H1 (cell line): ENCODE measurements at regions not wholly inside any gene's neighbourhood (a gene's known extent, or its start where the extent isn't known, plus 50 kb on each side); places are given as distances from the start of the nearest gene placed in this dataset.

ENCODE experiments used
- CTCF ChIA-PET: fragments of 300-600 bp; sonication (Branson Sonifier 250); formaldehyde crosslinking; loops from one replicate; lab custom pipeline; 2021; ENCODE audit not compliant: partially characterized antibody; lab: Charles Lee
- POLR2A ChIA-PET: fragments of 300-600 bp; sonication (Branson Sonifier 250); formaldehyde crosslinking; loops from one replicate; lab custom pipeline; 2021; ENCODE audit warnings: inconsistent platforms; ENCODE audit not compliant: partially characterized antibody; lab: Charles Lee
- DNase-seq, 2 experiments: peaks; one replicate each; pipeline versions ENCODE4 v3.0.0 to v3.0.0-alpha.2; 2010 to 2022; ENCODE audit warnings: low spot score in 2 of 2, low read depth in 1 of 2, mixed read lengths in 1 of 2
- FAIRE-seq: peaks from 2 replicates; lab custom pipeline; 2011; peaks lifted over from hg19 to GRCh38; lab: Jason Lieb, UNC
- H2AFZ ChIP-seq: 2 replicates; pipeline ENCODE4 v1.8.1; 2012; ENCODE audit warnings: low read length, inconsistent platforms
- H2AK5ac ChIP-seq: 2 replicates; pipeline ENCODE4 v1.6.1; 2013; ENCODE audit warnings: low read depth, low read length
- H2BK120ac ChIP-seq: replicated peaks from 2 replicates; pipeline ENCODE3; 2013; ENCODE audit warnings: low read depth, low read length, inconsistent platforms
- H2BK12ac ChIP-seq: 2 replicates; pipeline ENCODE4 v1.6.1; 2013; ENCODE audit warnings: low read depth, low read length
- H2BK15ac ChIP-seq: 2 replicates; pipeline ENCODE4 v1.6.1; 2013; ENCODE audit warnings: low read length
- H2BK20ac ChIP-seq: 2 replicates; pipeline ENCODE4 v1.6.1; 2013; ENCODE audit warnings: low read length
- H2BK5ac ChIP-seq: 2 replicates; pipeline ENCODE4 v1.6.1; 2013; ENCODE audit warnings: low read depth, low read length
- H3K14ac ChIP-seq: 2 replicates; pipeline ENCODE4 v1.6.1; 2013; ENCODE audit warnings: inconsistent platforms; ENCODE audit not compliant: insufficient read length
- H3K18ac ChIP-seq: 2 replicates; pipeline ENCODE4 v1.6.1; 2013; ENCODE audit warnings: low read length; ENCODE audit errors: extremely low read depth
- H3K23ac ChIP-seq: 2 replicates; pipeline ENCODE4 v1.6.1; 2013; ENCODE audit warnings: inconsistent platforms; ENCODE audit not compliant: insufficient read length
- H3K23me2 ChIP-seq: 2 replicates; pipeline ENCODE4 v1.6.1; 2013; ENCODE audit warnings: low read depth, low read length
- H3K27ac ChIP-seq: 2 replicates; pipeline ENCODE4 v1.6.1; 2011; ENCODE audit warnings: low read depth, low read length, inconsistent platforms
- H3K27me3 ChIP-seq, 4 experiments: replicated peaks in 1 of 4; 1 replicate in 1 of 4; 2 replicates in 3 of 4; pipeline versions ENCODE4 v1.6.1 to v1.8.1; 2011 to 2013; ENCODE audit warnings: low read length in 3 of 4, mild to moderate bottlenecking in 3 of 4, inconsistent platforms in 2 of 4, mixed read lengths in 2 of 4, moderate library complexity in 1 of 4; ENCODE audit not compliant: control insufficient read depth in 3 of 4, insufficient read depth in 3 of 4; ENCODE audit errors: extremely low read depth in 1 of 4
- H3K36me3 ChIP-seq, 4 experiments: 2 replicates each; pipeline versions ENCODE4 v1.6.1 to v1.8.1; 2011 to 2013; ENCODE audit warnings: mild to moderate bottlenecking in 4 of 4, low read length in 3 of 4, moderate library complexity in 2 of 4, control low read depth in 1 of 4, inconsistent platforms in 1 of 4; ENCODE audit not compliant: insufficient read depth in 4 of 4, control insufficient read depth in 2 of 4
- H3K4ac ChIP-seq: replicated peaks from 2 replicates; pipeline ENCODE3; 2013; ENCODE audit warnings: low read length, low read depth, mixed read lengths, inconsistent platforms; ENCODE audit not compliant: insufficient read length
- H3K4me1 ChIP-seq, 4 experiments: replicated peaks in 1 of 4; 1 replicate in 1 of 4; 2 replicates in 3 of 4; pipeline versions ENCODE4 v1.6.1 to v1.8.1; 2011 to 2013; ENCODE audit warnings: low read length in 3 of 4, inconsistent platforms in 2 of 4, mixed read lengths in 1 of 4; ENCODE audit not compliant: insufficient read depth in 4 of 4, control insufficient read depth in 3 of 4
- H3K4me2 ChIP-seq, 2 experiments: 2 replicates each; pipeline versions ENCODE4 v1.6.1 to v1.8.1; 2011 to 2013; ENCODE audit warnings: low read depth in 2 of 2, low read length in 2 of 2, control low read depth in 1 of 2, inconsistent platforms in 1 of 2, mild to moderate bottlenecking in 1 of 2; ENCODE audit not compliant: insufficient read depth in 1 of 2
- H3K4me3 ChIP-seq, 4 experiments: fragments of 200-600, 300-600 bp in 1 of 4; sonication (generic), shearing (Covaris generic), sonication (Bioruptor Twin) in 1 of 4; 2 replicates each; pipeline versions ENCODE4 v1.5.1 to v1.8.1; 2011 to 2016; ENCODE audit warnings: low read length in 4 of 4, low read depth in 3 of 4, control low read depth in 2 of 4, inconsistent platforms in 2 of 4, mild to moderate bottlenecking in 2 of 4, mixed read lengths in 1 of 4, moderate library complexity in 1 of 4; ENCODE audit not compliant: insufficient read depth in 2 of 4; ENCODE audit errors: extremely low read depth in 1 of 4
- H3K56ac ChIP-seq: replicated peaks from 2 replicates; pipeline ENCODE3; 2013; ENCODE audit warnings: low read depth, mild to moderate bottlenecking, mixed read lengths, low read length, inconsistent platforms; ENCODE audit not compliant: insufficient read length
- H3K79me1 ChIP-seq: 2 replicates; pipeline ENCODE4 v1.6.1; 2013; ENCODE audit warnings: low read depth, low read length, control low read depth
- H3K79me2 ChIP-seq, 2 experiments: 2 replicates each; pipeline versions ENCODE4 v1.6.1 to v1.8.1; 2012 to 2013; ENCODE audit warnings: low read length in 2 of 2, mild to moderate bottlenecking in 2 of 2, inconsistent platforms in 1 of 2; ENCODE audit not compliant: insufficient read depth in 2 of 2, control insufficient read depth in 1 of 2
- H3K9ac ChIP-seq, 4 experiments: replicated peaks in 1 of 4; 1 replicate in 1 of 4; 2 replicates in 3 of 4; pipeline versions ENCODE4 v1.6.1 to v1.8.1; 2011 to 2013; ENCODE audit warnings: low read depth in 3 of 4, low read length in 3 of 4, control low read depth in 2 of 4, mild to moderate bottlenecking in 2 of 4, moderate library complexity in 2 of 4, inconsistent platforms in 1 of 4; ENCODE audit errors: extremely low read depth in 1 of 4
- H3K9me3 ChIP-seq, 2 experiments: 2 replicates each; pipeline versions ENCODE4 v1.6.1 to v1.8.1; 2012 to 2013; ENCODE audit warnings: mild to moderate bottlenecking in 2 of 2, moderate library complexity in 2 of 2, control low read depth in 1 of 2, inconsistent platforms in 1 of 2, low read depth in 1 of 2, low read length in 1 of 2, mixed read lengths in 1 of 2; ENCODE audit not compliant: insufficient read depth in 2 of 2
- H4K20me1 ChIP-seq, 2 experiments: replicated peaks in 1 of 2; 2 replicates each; pipeline versions ENCODE3 to v1.8.1; 2011 to 2013; ENCODE audit warnings: inconsistent platforms in 2 of 2, low read length in 2 of 2, mild to moderate bottlenecking in 1 of 2; ENCODE audit not compliant: insufficient read depth in 2 of 2, control insufficient read depth in 1 of 2
- H4K5ac ChIP-seq: 2 replicates; pipeline ENCODE4 v1.6.1; 2013; ENCODE audit warnings: low read length, low read depth, mixed read lengths, inconsistent platforms; ENCODE audit not compliant: insufficient read length
- H4K8ac ChIP-seq: 2 replicates; pipeline ENCODE4 v1.8.0; 2013; ENCODE audit warnings: mild to moderate bottlenecking, moderate library complexity, low read length, inconsistent platforms; ENCODE audit not compliant: insufficient read depth; ENCODE audit errors: extremely low read depth
- H4K91ac ChIP-seq: replicated peaks from 2 replicates; pipeline ENCODE3; 2013; ENCODE audit warnings: low read length, mixed read lengths, inconsistent platforms; ENCODE audit not compliant: insufficient read length
- BCL11A ChIP-seq, 2 experiments: IDR thresholded peaks; one replicate each; pipeline ENCODE4 v1.6.1; 2011; ENCODE audit warnings: low read depth in 2 of 2, low read length in 2 of 2, mild to moderate bottlenecking in 2 of 2
- NRF1 ChIP-seq: IDR thresholded peaks from 2 replicates; pipeline ENCODE4 v1.6.1; 2011; ENCODE audit warnings: mild to moderate bottlenecking, low read depth, low read length, improper control_type of control experiment
- POU5F1 ChIP-seq: IDR thresholded peaks from 2 replicates; pipeline ENCODE4 v1.6.1; 2011; ENCODE audit warnings: low read depth, mild to moderate bottlenecking, low read length, moderate library complexity
- TCF12 ChIP-seq: IDR thresholded peaks from 2 replicates; pipeline ENCODE4 v1.6.1; 2011; ENCODE audit warnings: low read depth, mild to moderate bottlenecking, low read length
- WGBS, 2 experiments: shearing (Covaris generic) in 1 of 2; methylation state at CpG; one replicate each; pipeline versions ENCODE4 v1.1.6 to v1.1.7; 2013 to 2015; ENCODE audit warnings: low lambda C conversion rate in 2 of 2, mixed read lengths in 2 of 2, inconsistent platforms in 1 of 2, low coverage in 1 of 2, missing lambda C conversion rate in 1 of 2; ENCODE audit not compliant: insufficient replicate concordance in 2 of 2, insufficient coverage in 1 of 2, insufficient read length in 1 of 2; ENCODE audit errors: extremely low coverage in 1 of 2, missing lambda C conversion rate in 1 of 2; 5-methylcytosine and 5-hydroxymethylcytosine counted together

DNA sequence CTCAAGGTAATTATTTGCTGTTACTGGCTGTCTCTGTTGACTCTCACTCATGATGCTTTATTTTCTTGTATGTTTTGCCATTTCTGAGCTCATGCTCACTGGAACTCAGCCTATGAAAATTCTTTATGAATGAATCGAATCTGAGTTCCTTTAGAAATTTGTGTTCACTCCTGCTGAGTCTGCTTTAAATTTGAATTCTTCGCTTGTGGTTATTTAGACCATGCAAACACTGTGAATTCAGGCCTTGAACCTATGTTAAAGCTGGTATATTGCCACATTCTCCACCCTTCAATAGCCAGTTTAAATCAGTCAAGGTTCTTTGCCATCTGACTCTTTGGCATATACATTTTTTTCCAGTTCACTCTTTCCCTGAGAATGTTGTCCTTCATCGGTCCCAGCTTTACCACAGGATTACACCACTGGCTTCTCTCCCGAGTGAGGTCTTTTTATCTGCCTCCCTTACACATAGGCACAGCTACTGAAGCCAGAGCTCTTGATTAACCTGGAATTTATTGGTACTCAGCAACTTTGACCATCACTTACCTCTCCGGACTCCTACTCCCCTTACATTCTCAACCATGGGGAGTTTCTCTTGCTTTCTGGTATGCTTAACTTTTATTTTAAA, 400.6 kb downstream of the VPS13C start:
- TF ChIP-seq NRF1 (no peak), BCL11A (IDR thresholded peaks at IDR 0.05; ENCODE audit: low read depth in 2 of 2, low read length in 2 of 2) (no peak), POU5F1 (no peak), TCF12 (no peak)
- Histone ChIP-seq H2AK5ac (no peak overlapping the region), H3K56ac (no peak overlapping the region), H3K27me3 (no peaks in the 10 kb centered on the region), H3K23ac (no peak overlapping the region), H3K9me3 (0 out of 4 replicates have a peak, but pooled peaks cover 0 to 4% of the 10 kb centered on the region in 2 experiments), H2BK12ac (no peak overlapping the region), H4K5ac (no peak overlapping the region), H2AFZ (no peak overlapping the region), H3K36me3 (no peaks in the 10 kb centered on the region), H2BK120ac (no peak overlapping the region), H3K79me1 (no peaks in the 10 kb centered on the region), H2BK20ac (no peak overlapping the region), H3K4ac (no peak overlapping the region), H3K4me1 (peaks cover 0 to 2% (median 0%) of the 10 kb centered on the region in 4 experiments; a peak in 3 of 7 replicates), H3K27ac (no peak overlapping the region), H3K79me2 (no peaks in the 10 kb centered on the region), H4K91ac (no peak overlapping the region), H4K8ac (no peak overlapping the region), H4K20me1 (no peaks in the 10 kb centered on the region), H3K9ac (no peak overlapping the region), H3K18ac (no peak overlapping the region), H2BK15ac (no peak overlapping the region), H3K23me2 (no peaks in the 10 kb centered on the region), H3K4me3 (no peak overlapping the region), H3K14ac (no peak overlapping the region), H3K4me2 (no peak overlapping the region), H2BK5ac (no peak overlapping the region)
- 93% methylated on average over 5 of the region's 5 CpGs; no CpG with 5 or more reads in 1 of the 2 experiments for WGBS, 2 experiments
- ChIA-PET CTCF (interaction anchor here (0.9 to 1.4 kb wide), 3 partner anchors 9 to 175 kb away, joined by 3 to 4 read pairs (median 3); no protein-coding TSS in a partner anchor), POLR2A (no interaction called here)
- FAIRE-seq (no peak), DNase-seq (no peak)
